ENCODE measurements at regions not wholly inside any gene's neighbourhood (a gene's known extent, or its start where the extent isn't known, plus 50 kb on each side); places are given as distances from the start of the nearest gene placed in this dataset.
"Not testable (repeated sequence)": the region's sequence is repeated elsewhere in the genome, so short reads cannot be mapped to it uniquely, and the experiment has no call there.

- not testable (repeated sequence) for H3K4me3 ChIP-seq (ENCODE audit: low read depth, low read length)
Measured at GRCh38 chr13:86253497-86253896, 454.3 kb upstream of the SLITRK6 start.

DNA sequence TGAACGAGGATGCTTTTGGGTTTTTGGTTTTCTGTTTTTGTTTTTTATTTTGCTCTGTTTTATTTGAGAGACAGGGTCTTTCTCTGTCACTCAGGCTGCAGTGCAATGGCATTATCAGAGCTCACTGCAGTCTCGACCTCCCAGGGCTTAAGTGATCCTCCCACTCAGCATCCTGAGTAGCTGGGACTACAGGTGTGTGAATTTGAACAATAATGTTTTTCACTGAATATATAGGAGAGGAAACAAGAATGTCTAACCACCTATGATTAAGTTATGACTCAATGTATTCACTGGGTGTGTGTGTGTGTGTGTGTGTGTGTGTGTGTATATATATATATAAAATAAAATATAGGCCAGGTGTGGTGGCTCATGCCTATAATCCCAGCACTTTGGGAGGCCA lies 456.6 kb upstream of the SLITRK6 start:
- H3K4me3 ChIP-seq (ENCODE audit: low read depth, low read length), result not testable (repeated sequence)

GRCh38 chr13:86269511-86269910 lies 470.3 kb upstream of the SLITRK6 start:
- TF ChIP-seq, protein P1, sequence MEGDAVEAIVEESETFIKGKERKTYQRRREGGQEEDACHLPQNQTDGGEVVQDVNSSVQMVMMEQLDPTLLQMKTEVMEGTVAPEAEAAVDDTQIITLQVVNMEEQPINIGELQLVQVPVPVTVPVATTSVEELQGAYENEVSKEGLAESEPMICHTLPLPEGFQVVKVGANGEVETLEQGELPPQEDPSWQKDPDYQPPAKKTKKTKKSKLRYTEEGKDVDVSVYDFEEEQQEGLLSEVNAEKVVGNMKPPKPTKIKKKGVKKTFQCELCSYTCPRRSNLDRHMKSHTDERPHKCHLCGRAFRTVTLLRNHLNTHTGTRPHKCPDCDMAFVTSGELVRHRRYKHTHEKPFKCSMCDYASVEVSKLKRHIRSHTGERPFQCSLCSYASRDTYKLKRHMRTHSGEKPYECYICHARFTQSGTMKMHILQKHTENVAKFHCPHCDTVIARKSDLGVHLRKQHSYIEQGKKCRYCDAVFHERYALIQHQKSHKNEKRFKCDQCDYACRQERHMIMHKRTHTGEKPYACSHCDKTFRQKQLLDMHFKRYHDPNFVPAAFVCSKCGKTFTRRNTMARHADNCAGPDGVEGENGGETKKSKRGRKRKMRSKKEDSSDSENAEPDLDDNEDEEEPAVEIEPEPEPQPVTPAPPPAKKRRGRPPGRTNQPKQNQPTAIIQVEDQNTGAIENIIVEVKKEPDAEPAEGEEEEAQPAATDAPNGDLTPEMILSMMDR (IDR thresholded peaks at IDR 0.05; ENCODE audit: borderline replicate concordance, insufficient read depth, low read depth, low read length), result no peak
- no peak overlapping the region for H3K4me3 ChIP-seq (ENCODE audit: low read depth, low read length)

GRCh38 chr13:86282442-86282841 lies 483.2 kb upstream of the SLITRK6 start:
- H3K4me3 ChIP-seq (ENCODE audit: low read depth, low read length), result no peak overlapping the region
- TF ChIP-seq, protein P1 (IDR thresholded peaks at IDR 0.05; ENCODE audit: borderline replicate concordance, insufficient read depth, low read depth, low read length), result no peak

DNA sequence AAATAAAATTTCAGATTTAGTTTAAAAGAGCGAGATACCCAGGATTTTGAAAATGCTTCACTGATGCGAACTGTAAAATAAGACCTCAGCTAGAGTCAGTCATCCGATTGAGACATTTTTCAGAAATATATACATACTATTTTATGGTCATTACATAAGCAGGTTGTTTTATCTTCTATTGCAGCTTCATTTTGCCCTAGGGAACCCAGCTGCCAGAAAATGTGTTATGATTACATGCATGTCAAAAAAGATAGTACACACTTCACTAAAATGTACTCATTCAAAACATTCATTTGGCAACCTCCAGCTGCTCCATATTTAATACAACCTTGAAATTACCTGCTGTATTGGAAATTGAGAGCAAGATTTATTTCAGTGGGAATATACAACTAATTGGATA lies 483.8 kb upstream of the SLITRK6 start:
- TF ChIP-seq, protein P1 (IDR thresholded peaks at IDR 0.05; ENCODE audit: borderline replicate concordance, insufficient read depth, low read depth, low read length), result no peak
- no peak overlapping the region for H3K4me3 ChIP-seq (ENCODE audit: low read depth, low read length)

- TF ChIP-seq, protein P1 (IDR thresholded peaks at IDR 0.05; ENCODE audit: borderline replicate concordance, insufficient read depth, low read depth, low read length), result no peak
- H3K4me3 ChIP-seq (ENCODE audit: low read depth, low read length), result no peak overlapping the region
Measured at GRCh38 chr13:86298725-86299124, 499.5 kb upstream of the SLITRK6 start.

- TF ChIP-seq, protein P1 (IDR thresholded peaks at IDR 0.05; ENCODE audit: borderline replicate concordance, insufficient read depth, low read depth, low read length), result no peak
- no peak overlapping the region for H3K4me3 ChIP-seq (ENCODE audit: low read depth, low read length)
Measured at GRCh38 chr13:86299128-86299527, 499.9 kb upstream of the SLITRK6 start.

DNA sequence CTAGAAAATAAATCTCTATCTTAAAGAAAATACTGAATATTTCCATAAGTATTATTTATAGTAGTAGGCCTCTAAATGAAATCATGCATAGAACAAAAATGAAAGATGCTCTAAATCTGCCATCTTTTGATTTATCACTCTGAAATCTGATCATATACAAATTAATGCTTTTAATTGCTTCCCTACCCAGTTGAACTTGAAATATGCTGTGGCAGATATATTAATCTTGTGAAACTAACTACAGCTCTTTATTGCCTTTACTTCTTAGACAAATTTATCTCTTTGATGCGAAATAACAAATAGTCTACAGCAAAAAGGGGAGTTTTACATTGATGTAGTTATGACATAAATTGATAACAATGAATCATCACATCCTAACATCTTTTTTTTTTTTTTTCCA lies 510.7 kb upstream of the SLITRK6 start:
- no peak overlapping the region for H3K4me3 ChIP-seq (ENCODE audit: low read depth, low read length)
- TF ChIP-seq, protein P1 (IDR thresholded peaks at IDR 0.05; ENCODE audit: borderline replicate concordance, insufficient read depth, low read depth, low read length), result no peak
